Activated CD4-positive, alpha-beta T cell treated with anti-CD3 and anti-CD28 coated beads, Interleukin-2, amount 50 U/mL, for 1 hour (primary cell): ENCODE measurements at regions not wholly inside any gene's neighbourhood (a gene's known extent, or its start where the extent isn't known, plus 50 kb on each side); places are given as distances from the start of the nearest gene placed in this dataset.
"Not testable (repeated sequence)": the region's sequence is repeated elsewhere in the genome, so short reads cannot be mapped to it uniquely, and the experiment has no call there.

Source experiments
- DNase-seq: peaks from one replicate; pipeline ENCODE4 v3.0.0-alpha.2; 2020

GRCh38 chr2:215576572-215576971 is 140.7 kb upstream of the FN1 start:
- DNase-seq, result no peak

GRCh38 chr2:215573496-215573895 is 137.6 kb upstream of the FN1 start:
- DNase-seq, result no peak

- DNase-seq, result no peak
Observed at GRCh38 chr2:215572341-215572848, 136.5 kb upstream of the FN1 start.

DNA sequence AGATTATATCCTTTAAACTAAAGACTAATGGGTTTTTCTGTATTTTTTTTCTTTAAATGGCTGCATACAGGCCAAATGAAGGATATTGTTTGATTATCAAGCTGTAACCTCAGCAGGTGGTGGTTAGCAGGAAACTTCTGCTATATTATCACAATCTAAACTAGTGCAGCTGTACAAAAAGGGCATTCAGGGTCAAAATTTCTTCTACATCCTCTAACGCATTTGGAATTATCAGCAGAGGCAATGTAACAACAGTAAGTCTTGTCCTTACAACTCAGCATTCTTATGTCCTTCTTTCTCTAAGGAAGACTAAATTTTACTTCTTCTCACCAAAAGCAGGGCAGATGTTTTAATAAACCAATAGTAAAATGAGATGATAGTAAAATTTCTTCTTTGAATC is 135.8 kb upstream of the FN1 start:
- no peak for DNase-seq

DNA sequence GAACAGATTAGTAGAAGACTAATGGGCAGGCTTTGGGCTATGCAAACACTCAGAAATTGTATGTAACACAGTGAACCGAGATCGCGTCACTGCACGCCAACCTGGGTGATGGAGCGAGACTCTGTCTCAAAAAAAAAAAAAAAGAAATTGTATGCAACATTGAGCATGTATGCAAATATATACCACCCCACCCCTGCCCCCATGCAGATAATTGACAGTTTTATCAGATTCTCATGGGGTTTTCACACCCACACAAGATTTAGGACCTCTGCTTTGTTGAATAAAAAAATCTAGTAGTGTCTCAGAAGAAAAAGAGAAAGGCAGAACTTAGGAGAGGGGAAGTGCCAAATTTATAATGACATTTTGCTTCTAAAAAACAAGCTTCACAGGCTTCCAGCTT is 131.6 kb upstream of the FN1 start:
- no peak for DNase-seq

GRCh38 chr2:215565897-215566296 is 130.0 kb upstream of the FN1 start:
- DNase-seq, result no peak

- DNase-seq, result no peak
Observed at GRCh38 chr2:215557701-215558100, 121.8 kb upstream of the FN1 start.

GRCh38 chr2:215556979-215557378 is 121.1 kb upstream of the FN1 start:
- DNase-seq, result no peak

DNA sequence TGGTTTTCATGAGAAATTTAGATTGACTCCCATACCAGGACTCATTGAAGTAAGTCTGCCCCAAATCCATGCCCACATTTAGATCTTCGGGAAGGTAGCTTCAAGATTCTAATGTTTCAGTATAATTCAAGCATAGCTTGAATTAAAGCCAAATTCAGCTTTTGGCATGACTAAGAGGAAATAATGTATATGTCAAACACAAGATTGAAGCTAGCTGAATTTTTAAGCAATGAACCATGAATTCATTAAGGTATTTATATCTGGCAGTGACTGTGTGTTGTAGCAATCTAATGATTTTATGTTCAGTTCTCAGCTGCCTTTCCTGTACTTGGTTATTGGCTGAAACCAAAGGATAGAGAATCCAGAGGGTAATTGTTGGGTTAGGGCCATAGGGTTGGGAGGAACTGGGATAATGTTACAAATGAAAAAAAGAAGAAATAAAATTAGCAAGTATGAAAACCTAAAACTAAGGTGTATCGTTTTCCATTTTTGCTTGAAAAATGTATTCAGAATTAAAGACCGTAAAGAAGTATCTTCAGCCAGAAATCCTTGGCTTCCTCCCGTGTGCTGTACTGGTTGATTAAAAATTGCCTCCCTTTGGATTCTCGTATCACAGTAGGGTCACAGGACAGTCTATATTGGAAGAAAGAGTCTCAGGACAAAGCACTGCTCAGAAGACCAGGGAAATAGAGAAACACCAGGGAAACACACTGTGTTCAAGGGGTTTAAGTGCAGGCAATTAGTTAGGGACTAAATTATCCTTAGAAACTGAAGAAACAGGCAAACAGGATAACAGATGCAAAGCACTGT is 119.0 kb upstream of the FN1 start:
- DNase-seq, result no peak

GRCh38 chr2:215553946-215554345 is 118.1 kb upstream of the FN1 start:
- DNase-seq, result no peak

DNA sequence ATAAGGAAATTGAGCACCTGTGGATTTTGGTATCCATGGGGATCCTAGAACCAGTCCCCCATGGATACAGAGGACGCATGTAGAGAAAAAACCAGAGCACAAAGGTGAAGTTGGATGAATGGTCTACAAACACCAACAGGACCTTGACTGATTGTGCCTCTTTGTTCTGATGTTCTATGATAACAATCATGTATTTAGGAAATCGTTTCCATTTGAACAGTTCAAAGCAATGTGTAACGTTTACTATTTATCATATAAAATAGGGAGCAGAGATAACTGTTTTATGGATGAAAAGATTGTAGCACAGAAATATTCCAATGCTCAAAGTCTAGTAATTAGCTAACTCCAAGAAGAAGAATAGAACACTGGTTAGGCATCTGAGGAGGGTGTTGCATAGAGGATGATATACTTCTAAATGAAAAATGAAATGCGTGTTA is 116.3 kb upstream of the FN1 start:
- no peak for DNase-seq

DNA sequence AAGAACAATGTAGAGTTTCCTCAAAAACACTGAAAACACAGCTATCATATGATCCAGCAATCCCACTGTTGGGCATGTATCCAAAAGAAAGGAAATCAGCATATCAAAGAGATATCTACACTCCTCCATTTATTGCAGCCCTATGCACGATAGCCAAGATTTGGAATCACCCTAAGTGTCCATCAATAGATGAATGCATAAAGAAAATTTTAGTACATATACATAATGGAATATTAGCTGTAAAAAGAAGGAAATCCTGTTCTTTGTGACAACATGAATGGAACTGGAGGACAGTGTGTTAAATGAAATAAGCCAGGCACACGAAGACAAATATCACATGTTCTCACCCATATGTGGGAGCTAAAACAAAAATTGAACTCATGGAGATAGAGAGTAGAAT is 114.5 kb upstream of the FN1 start:
- no peak for DNase-seq

GRCh38 chr2:215548714-215549113 is 112.8 kb upstream of the FN1 start:
- DNase-seq, result no peak

GRCh38 chr2:215542690-215543089 is 106.8 kb upstream of the FN1 start:
- no peak for DNase-seq

GRCh38 chr2:215540658-215541057 is 104.8 kb upstream of the FN1 start:
- no peak for DNase-seq

- DNase-seq, result no peak
Observed at GRCh38 chr2:215537611-215538010, 101.7 kb upstream of the FN1 start.

DNA sequence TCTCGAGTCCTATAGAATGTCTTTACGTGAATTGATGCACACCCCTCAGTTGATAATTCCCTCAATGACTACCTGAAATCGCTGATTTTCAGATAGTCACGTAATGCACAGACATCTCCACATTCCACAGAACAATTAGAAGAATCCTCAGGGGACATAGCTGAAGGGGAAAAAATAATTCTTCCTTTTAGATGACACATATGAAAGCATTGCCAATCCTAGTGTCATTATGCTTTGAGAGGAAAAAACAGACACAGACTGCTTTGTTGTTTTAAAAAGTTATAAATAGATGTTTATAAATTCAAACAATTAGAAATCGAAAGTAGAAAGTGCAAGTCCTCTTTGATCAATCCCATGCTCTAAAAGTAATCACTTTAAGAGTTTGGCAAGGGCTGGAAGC is 100.6 kb upstream of the FN1 start:
- no peak for DNase-seq

GRCh38 chr2:215535741-215536140 is 99.9 kb upstream of the FN1 start:
- no peak for DNase-seq

- no peak for DNase-seq
Observed at GRCh38 chr2:215535125-215535668, 99.3 kb upstream of the FN1 start.

- not testable (repeated sequence) for DNase-seq
Observed at GRCh38 chr2:215533716-215534115, 97.8 kb upstream of the FN1 start.

GRCh38 chr2:215532844-215533243 is 97.0 kb upstream of the FN1 start:
- no peak for DNase-seq

- no peak for DNase-seq
Observed at GRCh38 chr2:215531284-215531683, 95.4 kb upstream of the FN1 start.

DNA sequence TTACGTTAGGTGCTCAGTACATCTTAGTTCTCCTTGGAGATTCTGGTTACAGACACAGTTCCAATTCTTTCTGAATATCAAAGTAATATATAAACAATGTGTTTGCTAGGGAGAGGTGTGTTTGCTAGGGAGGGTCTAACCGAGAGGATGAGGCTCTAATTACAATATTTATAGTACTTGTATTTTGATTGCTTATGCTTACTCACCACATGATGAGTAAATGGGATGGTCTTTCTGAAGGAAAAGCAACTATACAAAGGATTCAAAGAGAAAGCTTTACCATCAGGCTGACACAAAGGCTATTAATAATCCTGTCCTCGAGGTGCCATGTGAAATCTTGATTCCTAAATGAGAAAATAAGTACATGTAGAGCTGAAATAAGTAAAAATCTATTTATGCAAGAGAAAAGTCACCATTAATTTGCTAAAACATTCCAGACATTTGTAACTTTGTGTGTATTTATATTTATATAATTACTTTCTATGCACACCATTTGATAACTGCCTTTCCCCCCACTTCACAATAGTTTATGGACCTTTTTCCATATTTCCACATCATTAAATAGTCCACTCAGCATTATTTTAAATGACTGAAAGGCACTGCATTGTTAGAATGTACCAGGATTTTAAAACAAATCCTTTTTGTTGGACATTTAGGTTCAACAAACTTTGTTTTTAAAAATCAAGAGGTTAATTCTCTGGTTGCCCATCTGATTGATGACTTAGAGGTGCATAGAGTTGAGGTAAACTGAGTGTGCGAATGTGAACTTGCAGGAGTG is 94.5 kb upstream of the FN1 start:
- no peak for DNase-seq

DNA sequence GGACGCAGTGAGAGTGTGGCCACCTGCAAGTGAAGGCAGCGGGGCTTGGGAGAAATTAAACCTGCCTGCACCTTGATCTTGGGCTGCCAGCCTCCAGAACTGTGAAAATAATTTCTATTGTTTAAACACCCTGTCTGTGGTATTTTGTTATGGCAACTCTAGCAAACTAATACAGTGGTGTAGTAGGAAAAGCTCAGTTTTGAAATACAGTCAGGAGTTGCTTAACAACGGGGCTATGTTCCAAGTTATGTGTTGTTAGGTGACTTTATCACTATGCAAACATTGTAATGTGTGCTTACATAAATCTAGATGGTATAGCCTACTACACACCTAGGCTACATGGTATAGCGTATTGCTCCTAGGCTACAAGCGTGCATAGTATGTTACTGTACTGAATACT is 93.4 kb upstream of the FN1 start:
- DNase-seq, result no peak
